ENCODE measurements at regions not wholly inside any gene's neighbourhood (a gene's known extent, or its start where the extent isn't known, plus 50 kb on each side); places are given as distances from the start of the nearest gene placed in this dataset.

GRCh38 chr2:167733747-167734146, 513.6 kb downstream of the STK39 start:
- H3K27ac Mint-ChIP-seq = peak overlapping the region; percentile 35 to 85 (median 38)
- H3K4me1 Mint-ChIP-seq = peaks cover 40% of the 10 kb centered on the region
- TF ChIP-seq CTCF (IDR thresholded peaks at IDR 0.05; ENCODE audit: unreplicated experiment in 3 of 3) = no peak
- no peaks in the 10 kb centered on the region for H3K27me3 Mint-ChIP-seq (ENCODE audit: low read depth)
- no peaks in the 10 kb centered on the region for H3K9me3 Mint-ChIP-seq
- no peak overlapping the region for H3K4me3 Mint-ChIP-seq
- no peaks in the 10 kb centered on the region for H3K36me3 Mint-ChIP-seq (ENCODE audit: low read depth)

GRCh38 chr2:167732326-167732725, 515.1 kb downstream of the STK39 start:
- no peak for TF ChIP-seq CTCF (IDR thresholded peaks at IDR 0.05; ENCODE audit: unreplicated experiment in 3 of 3)
- peak overlapping the region in 1 of 3 experiments; percentile 85 for H3K27ac Mint-ChIP-seq
- no peak overlapping the region for H3K4me3 Mint-ChIP-seq
- no peaks in the 10 kb centered on the region for H3K27me3 Mint-ChIP-seq (ENCODE audit: low read depth)
- H3K9me3 Mint-ChIP-seq = no peaks in the 10 kb centered on the region
- no peaks in the 10 kb centered on the region for H3K36me3 Mint-ChIP-seq (ENCODE audit: low read depth)
- H3K4me1 Mint-ChIP-seq = peaks cover 40% of the 10 kb centered on the region

DNA sequence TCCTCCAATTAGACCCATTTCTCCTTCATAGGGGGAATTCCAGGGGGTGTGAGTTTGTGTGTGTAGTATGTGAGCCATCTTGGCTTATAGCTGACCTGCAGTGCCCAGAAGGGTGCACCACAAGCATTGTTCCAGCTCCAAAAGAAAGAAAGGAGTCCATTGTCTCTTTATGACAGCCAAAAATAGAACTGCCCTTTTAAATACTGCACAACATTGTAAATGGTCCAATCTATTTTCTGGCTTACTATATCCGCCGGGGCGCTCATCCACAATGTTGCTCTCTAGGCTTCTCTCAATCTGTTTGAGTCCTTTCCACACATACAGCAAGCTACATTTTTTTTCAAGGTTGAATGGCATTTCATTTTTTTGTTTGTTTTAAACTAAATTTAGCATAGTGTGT, 517.5 kb downstream of the STK39 start:
- H3K4me3 Mint-ChIP-seq = no peak overlapping the region
- peaks cover 32% of the 10 kb centered on the region for H3K4me1 Mint-ChIP-seq
- H3K36me3 Mint-ChIP-seq (ENCODE audit: low read depth) = no peaks in the 10 kb centered on the region
- no peaks in the 10 kb centered on the region for H3K9me3 Mint-ChIP-seq
- H3K27ac Mint-ChIP-seq = no peak overlapping the region
- H3K27me3 Mint-ChIP-seq (ENCODE audit: low read depth) = no peaks in the 10 kb centered on the region
- TF ChIP-seq CTCF (IDR thresholded peaks at IDR 0.05; ENCODE audit: unreplicated experiment in 3 of 3) = no peak

GRCh38 chr2:167726788-167727187, 520.6 kb downstream of the STK39 start:
- Mint-ChIP-seq H3K9me3 (no peaks in the 10 kb centered on the region), H3K4me1 (peaks cover 3% of the 10 kb centered on the region), H3K27me3 (ENCODE audit: low read depth) (no peaks in the 10 kb centered on the region), H3K27ac (no peak overlapping the region), H3K36me3 (ENCODE audit: low read depth) (no peaks in the 10 kb centered on the region), H3K4me3 (no peak overlapping the region)
- no peak for TF ChIP-seq CTCF (IDR thresholded peaks at IDR 0.05; ENCODE audit: unreplicated experiment in 3 of 3)

- no peak overlapping the region for H3K4me3 Mint-ChIP-seq
- H3K36me3 Mint-ChIP-seq (ENCODE audit: low read depth) = no peaks in the 10 kb centered on the region
- peaks cover 6% of the 10 kb centered on the region for H3K4me1 Mint-ChIP-seq
- H3K27me3 Mint-ChIP-seq (ENCODE audit: low read depth) = no peaks in the 10 kb centered on the region
- H3K9me3 Mint-ChIP-seq = no peaks in the 10 kb centered on the region
- no peak overlapping the region for H3K27ac Mint-ChIP-seq
- TF ChIP-seq CTCF (IDR thresholded peaks at IDR 0.05; ENCODE audit: unreplicated experiment in 3 of 3) = no peak
Observed at GRCh38 chr2:167721593-167721992, 525.8 kb downstream of the STK39 start.

- H3K4me1 Mint-ChIP-seq = peaks cover 6% of the 10 kb centered on the region
- no peak overlapping the region for H3K27ac Mint-ChIP-seq
- peaks cover 3% of the 10 kb centered on the region for H3K9me3 Mint-ChIP-seq
- no peak for TF ChIP-seq CTCF (IDR thresholded peaks at IDR 0.05; ENCODE audit: unreplicated experiment in 3 of 3)
- peaks cover 8% of the 10 kb centered on the region for H3K36me3 Mint-ChIP-seq (ENCODE audit: low read depth)
- no peaks in the 10 kb centered on the region for H3K27me3 Mint-ChIP-seq (ENCODE audit: low read depth)
- no peak overlapping the region for H3K4me3 Mint-ChIP-seq
Observed at GRCh38 chr2:167719410-167719809, 528.0 kb downstream of the STK39 start.
